ENCODE measurements at regions not wholly inside any gene's neighbourhood (a gene's known extent, or its start where the extent isn't known, plus 50 kb on each side); places are given as distances from the start of the nearest gene placed in this dataset.

DNA sequence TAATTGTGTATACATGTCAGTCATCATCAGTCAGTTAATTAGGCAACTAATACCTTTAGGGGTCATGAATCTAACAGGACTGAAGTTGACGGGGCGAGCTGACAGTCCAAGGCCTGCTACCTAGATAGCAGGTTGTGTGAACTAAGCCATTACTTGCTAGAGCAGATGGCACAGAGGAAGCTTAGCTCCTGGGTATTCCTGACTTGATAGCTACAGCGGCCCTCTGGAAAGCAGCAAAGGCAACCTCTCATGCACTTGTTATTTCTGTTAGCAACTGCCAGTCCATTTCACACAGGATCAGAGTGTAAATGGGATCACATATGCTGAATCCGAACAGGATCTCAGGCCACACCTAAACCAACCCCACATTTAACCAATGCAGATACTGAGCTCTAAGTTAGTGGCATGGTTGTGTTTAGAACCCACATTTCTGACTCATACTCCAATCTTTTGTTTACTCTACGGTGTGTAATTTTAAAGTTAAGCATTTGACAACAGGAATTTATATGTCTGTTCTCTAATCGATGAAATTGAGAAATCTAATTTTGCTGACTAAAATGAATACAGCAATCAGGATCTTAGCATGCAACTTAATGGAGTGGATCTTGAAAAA lies 521.3 kb upstream of the ZNF608 start:
- TF ChIP-seq EP300 (IDR thresholded peaks at IDR 0.05) (no peak), POLR2A (IDR thresholded peaks at IDR 0.05) (no peak)
- TF ChIP-seq, protein P1, sequence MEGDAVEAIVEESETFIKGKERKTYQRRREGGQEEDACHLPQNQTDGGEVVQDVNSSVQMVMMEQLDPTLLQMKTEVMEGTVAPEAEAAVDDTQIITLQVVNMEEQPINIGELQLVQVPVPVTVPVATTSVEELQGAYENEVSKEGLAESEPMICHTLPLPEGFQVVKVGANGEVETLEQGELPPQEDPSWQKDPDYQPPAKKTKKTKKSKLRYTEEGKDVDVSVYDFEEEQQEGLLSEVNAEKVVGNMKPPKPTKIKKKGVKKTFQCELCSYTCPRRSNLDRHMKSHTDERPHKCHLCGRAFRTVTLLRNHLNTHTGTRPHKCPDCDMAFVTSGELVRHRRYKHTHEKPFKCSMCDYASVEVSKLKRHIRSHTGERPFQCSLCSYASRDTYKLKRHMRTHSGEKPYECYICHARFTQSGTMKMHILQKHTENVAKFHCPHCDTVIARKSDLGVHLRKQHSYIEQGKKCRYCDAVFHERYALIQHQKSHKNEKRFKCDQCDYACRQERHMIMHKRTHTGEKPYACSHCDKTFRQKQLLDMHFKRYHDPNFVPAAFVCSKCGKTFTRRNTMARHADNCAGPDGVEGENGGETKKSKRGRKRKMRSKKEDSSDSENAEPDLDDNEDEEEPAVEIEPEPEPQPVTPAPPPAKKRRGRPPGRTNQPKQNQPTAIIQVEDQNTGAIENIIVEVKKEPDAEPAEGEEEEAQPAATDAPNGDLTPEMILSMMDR (IDR thresholded peaks at IDR 0.05) = no peak

Data from suprapubic skin (tissue), 3 donors.